NOMO-1 treated with dmso at 0.1 percent for 144 hours (cell line): ENCODE measurements at regions not wholly inside any gene's neighbourhood (a gene's known extent, or its start where the extent isn't known, plus 50 kb on each side); places are given as distances from the start of the nearest gene placed in this dataset.
"Not testable (repeated sequence)": the region's sequence is repeated elsewhere in the genome, so short reads cannot be mapped to it uniquely, and the experiment has no call there.

ENCODE experiments used
- DNase-seq: peaks from one replicate; lab custom pipeline; 2025; ENCODE audit not compliant: unreplicated experiment; lab: John Stamatoyannopoulos, UW

DNA sequence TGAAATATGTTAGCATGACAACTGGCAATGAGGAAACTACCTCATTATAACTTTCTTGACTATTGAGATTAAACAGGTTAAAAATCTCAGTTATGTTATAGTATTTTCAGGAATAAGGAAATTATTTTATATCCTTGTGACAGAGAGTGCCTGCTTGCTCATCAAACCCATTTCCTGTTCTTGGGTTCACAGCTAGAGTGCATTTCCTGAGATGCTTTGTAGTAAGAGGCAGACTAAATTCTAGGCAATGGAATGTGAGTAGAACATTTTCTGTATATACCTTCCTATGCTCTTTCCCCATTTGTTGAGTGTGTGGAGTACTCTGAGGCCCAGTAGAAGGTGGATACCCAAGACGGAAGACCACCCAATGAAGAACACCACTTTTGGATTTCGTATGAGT, 96.9 kb upstream of the CASK start:
- DNase-seq, result no peak

DNA sequence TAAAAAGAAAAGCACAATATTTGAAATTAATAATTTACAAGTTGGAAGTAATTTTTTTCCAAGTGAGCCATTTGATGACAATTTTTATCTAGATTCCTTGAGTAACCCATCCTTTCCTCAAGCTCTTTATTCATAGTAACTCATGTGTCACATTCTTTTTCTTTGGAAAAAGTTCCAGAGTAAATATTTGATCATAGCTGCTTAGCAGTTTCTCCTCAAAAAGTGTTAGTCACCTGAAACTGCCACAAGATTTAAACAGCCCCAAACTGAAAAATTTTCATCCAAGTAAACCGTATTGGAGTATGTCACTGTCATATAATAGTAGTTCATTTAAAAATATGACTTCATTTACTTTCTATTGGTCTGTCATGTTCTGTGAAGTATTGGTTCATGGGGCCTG, 94.6 kb upstream of the CASK start:
- no peak for DNase-seq

DNA sequence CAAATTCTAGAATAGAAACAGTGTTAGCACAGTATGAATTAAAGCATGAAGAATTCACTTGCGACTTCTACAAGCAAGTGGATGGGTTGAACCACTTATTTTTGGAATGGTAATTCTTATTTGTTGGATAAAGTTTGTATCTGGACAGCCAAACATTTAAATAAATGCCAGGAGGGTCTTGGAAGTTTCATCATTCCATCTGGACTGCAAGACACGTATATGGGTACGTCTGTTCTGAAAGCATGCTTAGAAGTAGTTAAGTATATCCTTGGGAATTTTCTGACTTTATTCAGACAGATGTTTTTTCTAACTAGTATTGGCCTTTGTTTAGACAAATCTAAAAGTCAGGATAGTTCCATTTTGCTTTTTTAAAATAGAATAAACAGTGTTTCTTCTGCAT, 77.5 kb upstream of the CASK start:
- no peak for DNase-seq

DNA sequence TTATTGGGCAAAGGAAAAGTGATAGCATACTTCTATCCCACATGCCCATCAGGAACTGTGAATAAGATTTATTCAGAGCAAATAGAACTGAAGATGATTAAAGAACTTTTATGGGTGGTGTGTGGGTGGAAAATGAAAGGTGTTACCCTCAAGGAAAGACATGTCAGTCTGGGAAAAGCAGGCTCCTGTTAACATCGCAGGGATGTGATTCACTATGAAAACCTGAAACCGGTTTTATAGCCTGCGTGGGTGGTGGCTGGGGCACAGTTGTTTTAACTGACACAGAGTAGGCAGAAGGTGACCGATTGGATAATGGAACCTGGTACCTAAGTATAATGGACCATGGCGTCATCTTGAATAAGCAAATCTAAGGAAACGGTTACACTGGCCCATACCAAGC, 61.3 kb upstream of the CASK start:
- DNase-seq, result no peak

DNA sequence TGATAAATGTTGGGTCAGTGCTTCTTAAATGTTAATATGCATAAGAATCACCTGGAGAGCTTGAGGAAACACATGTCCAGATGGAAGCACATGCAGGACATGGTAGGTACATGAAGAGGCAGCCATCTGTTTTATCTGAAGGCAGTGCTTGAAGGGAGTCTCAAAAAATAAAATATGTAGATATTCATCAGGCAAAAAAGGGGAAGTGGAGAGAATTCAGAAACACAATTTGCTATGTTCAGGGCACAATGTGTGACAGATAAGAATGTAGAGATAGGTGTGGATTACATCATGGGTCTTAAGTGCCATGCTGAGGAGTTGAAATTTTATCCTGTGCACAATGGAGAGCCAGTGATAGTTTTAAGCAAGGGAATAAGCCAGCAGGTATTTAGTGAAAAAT, 59.6 kb upstream of the CASK start:
- DNase-seq, result no peak

DNA sequence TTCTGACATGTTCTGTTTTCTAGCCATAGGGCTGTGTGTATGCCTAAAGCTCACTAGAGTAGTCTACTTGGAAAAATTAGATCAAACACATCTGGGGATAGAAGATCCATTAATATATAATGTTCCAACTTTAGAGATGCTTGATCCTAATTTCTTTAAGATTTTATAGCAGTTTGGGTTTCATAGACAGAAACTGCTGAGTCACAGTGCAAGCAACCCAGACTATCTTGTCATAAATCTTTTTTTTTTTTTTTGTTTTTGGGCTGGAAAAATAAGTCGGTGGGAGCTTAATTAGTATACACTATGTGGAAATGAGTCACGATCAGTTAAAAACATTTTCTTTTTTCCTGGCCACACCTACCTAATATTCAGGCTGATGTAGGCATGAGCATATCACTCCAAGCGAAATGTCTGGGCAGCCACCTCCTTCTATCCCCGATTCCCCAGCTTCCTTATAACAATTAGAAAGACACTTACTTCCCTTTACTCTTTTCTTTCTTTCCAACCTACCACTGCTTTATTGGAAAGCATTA, 58.2 kb upstream of the CASK start:
- DNase-seq, result no peak

- not testable (repeated sequence) for DNase-seq
These were observed 51.3 kb upstream of the CASK start for GRCh38 chrX:41974677-41975076.

DNA sequence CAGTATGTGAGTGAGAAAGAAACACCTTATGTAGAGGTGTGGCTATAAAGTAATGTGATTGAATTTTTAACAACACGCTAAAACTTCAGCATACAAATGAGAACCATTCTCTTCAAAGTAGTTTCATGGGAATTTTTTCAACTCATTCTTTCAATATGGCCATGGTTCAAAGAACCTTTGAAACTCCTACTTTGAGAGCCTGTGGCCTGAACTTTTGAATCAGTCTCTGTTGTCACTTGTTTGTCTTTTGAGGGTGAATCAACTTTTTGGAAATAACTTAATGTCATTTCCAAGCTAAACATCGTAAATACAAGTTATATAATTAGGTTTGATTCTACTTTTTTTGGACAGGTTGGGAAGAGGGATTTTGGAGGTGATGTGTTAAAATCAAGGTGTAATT, 49.9 kb upstream of the CASK start:
- no peak for DNase-seq
